K562 (cell line): ENCODE measurements at regions not wholly inside any gene's neighbourhood (a gene's known extent, or its start where the extent isn't known, plus 50 kb on each side); places are given as distances from the start of the nearest gene placed in this dataset.

Source experiments
- ATAC-seq: fragments of 200-7000 bp; cut with Tn5 transposase; 3 replicates; pipeline ENCODE4 v1.9.1; 2020; ENCODE audit warnings: moderate library complexity
- BruUV-seq: library from RNA; stranded (reverse); fragments of 400-500 nt; replicated peaks from 2 replicates; lab custom pipeline; 2021; lab: Mats Ljungman, UMichigan
- CTCF ChIA-PET: fragments of 300-600 bp; formaldehyde crosslinking; extraction: SDS; loops from one replicate; lab custom pipeline; 2021; ENCODE audit warnings: low intra/inter-chr PET ratio; lab: Yijun Ruan, JAX
- POLR2A ChIA-PET: fragments of 300-600, 350-650 bp; sonication (Branson Sonifier 250); formaldehyde crosslinking; extraction: SDS; loops from one replicate; lab custom pipeline; 2021; ENCODE audit warnings: antibody characterized with exemption, inconsistent platforms; lab: Yijun Ruan, JAX
- DNase-seq, 4 experiments: peaks; one replicate each; pipeline versions ENCODE4 v3.0.0 to v3.0.0-alpha.2; 2011 to 2018; ENCODE audit warnings: low spot score in 3 of 4, mixed read lengths in 3 of 4; ENCODE audit errors: extremely low read depth in 1 of 4
- FAIRE-seq: peaks from 2 replicates; lab custom pipeline; 2011; peaks lifted over from hg19 to GRCh38; lab: Jason Lieb, UNC
- H2AFZ ChIP-seq: 2 replicates; pipeline ENCODE4 v1.6.0; 2011; ENCODE audit warnings: low read depth, low read length, control low read depth, inconsistent platforms
- H3K27ac ChIP-seq: fragments of 200-600 bp; 3 replicates; pipeline ENCODE4 v1.8.0; 2011; ENCODE audit warnings: low read depth, mild to moderate bottlenecking, control low read depth, inconsistent platforms, low read length, moderate library complexity, mixed read lengths; ENCODE audit errors: extremely low read depth
- H3K27me3 ChIP-seq, 2 experiments: fragments of 300-600 bp in 1 of 2; 2 replicates in 1 of 2; 3 replicates in 1 of 2; pipeline versions ENCODE4 v1.6.0 to v1.8.0; 2011; ENCODE audit warnings: inconsistent platforms in 2 of 2, low read length in 2 of 2, mild to moderate bottlenecking in 1 of 2, mixed read lengths in 1 of 2, moderate library complexity in 1 of 2; ENCODE audit not compliant: control insufficient read depth in 2 of 2, insufficient read depth in 2 of 2
- H3K36me3 ChIP-seq: fragments of 300-600 bp; 3 replicates; pipeline ENCODE4 v1.8.0; 2011; ENCODE audit warnings: mild to moderate bottlenecking, low read length, inconsistent platforms; ENCODE audit not compliant: control insufficient read depth, insufficient read depth
- H3K4me1 ChIP-seq, 2 experiments: fragments of 200-600 bp in 1 of 2; replicated peaks in 1 of 2; 2 replicates in 1 of 2; 3 replicates in 1 of 2; pipeline versions ENCODE4 v1.5.1 to v1.8.0; 2011; ENCODE audit warnings: inconsistent platforms in 2 of 2, low read length in 2 of 2, mild to moderate bottlenecking in 1 of 2, mixed read lengths in 1 of 2, moderate library complexity in 1 of 2; ENCODE audit not compliant: control insufficient read depth in 2 of 2, insufficient read depth in 2 of 2
- H3K4me2 ChIP-seq: 2 replicates; pipeline ENCODE4 v1.6.1; 2011; ENCODE audit warnings: low read length, control low read depth, inconsistent platforms, mixed read lengths; ENCODE audit not compliant: insufficient read depth
- H3K4me3 ChIP-seq: fragments of 200-600 bp; sonication (generic), shearing (Covaris generic); 2 replicates; pipeline ENCODE4 v1.5.1; 2016; ENCODE audit warnings: control low read depth, inconsistent platforms
- H3K79me2 ChIP-seq: fragments of 200-600 bp; 3 replicates; pipeline ENCODE4 v1.8.0; 2011; ENCODE audit warnings: low read length, inconsistent platforms; ENCODE audit not compliant: control insufficient read depth, insufficient read depth
- H3K9ac ChIP-seq, 2 experiments: 2 replicates each; pipeline versions ENCODE4 v1.6.0 to v1.6.1; 2011; ENCODE audit warnings: low read depth in 2 of 2, low read length in 2 of 2, control low read depth in 1 of 2, inconsistent platforms in 1 of 2, mild to moderate bottlenecking in 1 of 2, mixed read lengths in 1 of 2; ENCODE audit not compliant: insufficient read depth in 1 of 2
- H3K9me1 ChIP-seq: one replicate; pipeline ENCODE4 v1.6.0; 2011; ENCODE audit warnings: inconsistent platforms, mild to moderate bottlenecking, low read length, moderate library complexity; ENCODE audit not compliant: control insufficient read depth, insufficient read depth
- H3K9me3 ChIP-seq: replicated peaks from 2 replicates; pipeline ENCODE4 v1.5.1; 2011; ENCODE audit warnings: low read depth, low read length, inconsistent platforms; ENCODE audit not compliant: control insufficient read depth, insufficient read depth
- H4K20me1 ChIP-seq: replicated peaks from 2 replicates; pipeline ENCODE4 v1.6.1; 2011; ENCODE audit warnings: low read length, inconsistent platforms, mixed read lengths; ENCODE audit not compliant: control insufficient read depth, insufficient read depth
- CBX3 ChIP-seq, 2 experiments: IDR thresholded peaks; 1 replicate in 1 of 2; 2 replicates in 1 of 2; pipeline ENCODE4 v1.6.1; 2012; ENCODE audit warnings: inconsistent platforms in 2 of 2, low read length in 2 of 2, borderline replicate concordance in 1 of 2, control low read depth in 1 of 2
- CBX5 ChIP-seq: IDR thresholded peaks from 2 replicates; pipeline ENCODE4 v1.6.1; 2014; ENCODE audit warnings: low read depth, borderline replicate concordance
- ELF2 ChIP-seq: fragments of 250-450 bp; sonication (Bioruptor Pico); IDR thresholded peaks from 2 replicates; pipeline ENCODE4 v1.5.0; 2021; ENCODE audit warnings: mild to moderate bottlenecking
- HMG20A ChIP-seq: fragments of 450-650 bp; formaldehyde crosslinking; conservative IDR thresholded peaks from 2 replicates; pipeline ENCODE4 v1.4.0; 2020; ENCODE audit warnings: mild to moderate bottlenecking, mixed read lengths
- POLR3A ChIP-seq: IDR thresholded peaks from 2 replicates; pipeline ENCODE4 v1.6.1; 2011; ENCODE audit warnings: borderline replicate concordance, mild to moderate bottlenecking, moderate library complexity; ENCODE audit not compliant: insufficient read length, insufficient read depth; ENCODE audit errors: extremely low read depth
- RBM17 ChIP-seq: fragments of 200-400 bp; formaldehyde crosslinking; IDR thresholded peaks from 2 replicates; pipeline ENCODE4 v1.6.1; 2017; ENCODE audit warnings: low read depth, mild to moderate bottlenecking, low read length, borderline replicate concordance
- SAFB2 ChIP-seq: fragments of 200-400 bp; formaldehyde crosslinking; IDR thresholded peaks from 2 replicates; pipeline ENCODE4 v1.6.1; 2018; ENCODE audit warnings: borderline replicate concordance, low read length, low read depth, moderate library complexity; ENCODE audit not compliant: severe bottlenecking
- ZNF121 ChIP-seq: sonication (generic); formaldehyde crosslinking; conservative IDR thresholded peaks from 2 replicates; pipeline ENCODE4 v1.8.0; 2022; ENCODE audit warnings: missing genetic modification reagents
- ZNF41 ChIP-seq: fragments of 250-450 bp; sonication (Bioruptor Pico); conservative IDR thresholded peaks from 2 replicates; pipeline ENCODE4 v1.4.0; 2020; ENCODE audit warnings: mild to moderate bottlenecking
- ZNF766 ChIP-seq: fragments of 200-800 bp; sonication (Bioruptor generic); conservative IDR thresholded peaks from 2 replicates; pipeline ENCODE4 v1.6.1; 2016; ENCODE audit warnings: missing genetic modification characterization, missing compliant biosample characterization
- ZNF785 ChIP-seq: fragments of 250-450 bp; sonication (Bioruptor Pico); IDR thresholded peaks from 2 replicates; pipeline ENCODE4 v1.4.0; 2020; ENCODE audit warnings: mild to moderate bottlenecking
- WGBS: fragments of 100-300 bp; shearing (Covaris generic); methylation state at CpG from one replicate; pipeline ENCODE4 v1.1.6; 2016; ENCODE audit warnings: low coverage, mixed read lengths; ENCODE audit not compliant: insufficient coverage; ENCODE audit errors: missing lambda C conversion rate; 5-methylcytosine and 5-hydroxymethylcytosine counted together
- in situ Hi-C: fragments of 300-500 bp; cut with MboI; formaldehyde crosslinking; loops from 4 replicates; pipeline ENCODE4 v1.15.0; 2018; ENCODE audit warnings: inconsistent platforms, mixed read lengths
- intact Hi-C: fragments of 100-400 bp; cut with micrococcal nuclease; formaldehyde crosslinking; loops from 2 replicates; pipeline ENCODE4 v1.14.2; 2022
- TF ChIP-seq, protein P1 (sequence below): fragments of 450-650 bp; IDR thresholded peaks from 2 replicates; pipeline ENCODE4 v1.6.1; 2017; ENCODE audit warnings: mild to moderate bottlenecking, moderate library complexity

DNA sequence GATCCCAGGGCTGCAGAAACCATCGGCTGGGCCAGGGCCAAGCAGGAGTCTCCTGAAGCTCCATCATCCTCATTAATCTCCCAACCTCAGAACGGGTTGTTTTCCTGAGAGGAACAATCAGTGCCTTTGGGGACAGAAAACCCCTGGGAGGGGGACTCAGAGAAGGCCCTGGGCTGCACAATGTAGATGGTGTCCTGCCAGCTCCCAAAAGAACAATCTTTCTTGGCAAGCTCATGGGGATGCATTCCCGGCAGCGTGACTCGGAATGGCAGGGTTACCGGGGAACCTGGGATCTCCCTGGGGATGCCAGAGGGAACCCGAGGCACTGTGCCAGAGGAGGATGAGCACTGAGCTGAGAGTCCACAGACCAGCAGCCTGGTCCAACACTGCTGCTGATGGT, 72.1 kb upstream of the ATP2B2 start:
- no peaks in the 10 kb centered on the region for H3K79me2 ChIP-seq
- H3K4me1 ChIP-seq, result no peaks in the 10 kb centered on the region
- no peak for FAIRE-seq
- ChIA-PET POLR2A (interaction anchor here (1.0 kb wide), 2 partner anchors 9 to 22 kb away, joined by 3 to 4 read pairs; no protein-coding TSS in a partner anchor), CTCF (no interaction called here)
- ATAC-seq, result no peak
- no peak overlapping the region for H3K9ac ChIP-seq
- H3K27me3 ChIP-seq, result peaks cover 0 to 22% of the 10 kb centered on the region in 2 experiments; a peak in 2 of 5 replicates
- no TSS peak for BruUV-seq
- no peaks in the 10 kb centered on the region for H3K36me3 ChIP-seq
- DNase-seq, result no peak
- H3K9me1 ChIP-seq, result no peaks in the 10 kb centered on the region
- H3K4me3 ChIP-seq, result no peak overlapping the region
- 1% methylated on average over 7 of the region's 7 CpGs for WGBS
- H3K4me2 ChIP-seq, result no peak overlapping the region
- H3K9me3 ChIP-seq, result no peaks in the 10 kb centered on the region
- TF ChIP-seq RBM17, result no peak
- TF ChIP-seq ZNF785 (CRISPR knock-in tag), result no peak
- no peak for TF ChIP-seq ZNF41 (CRISPR knock-in tag)
- no peak for TF ChIP-seq POLR3A
- no peak for TF ChIP-seq SAFB2
- no peak for TF ChIP-seq CBX3 (IDR thresholded peaks at IDR 0.05; ENCODE audit: borderline replicate concordance in 1 of 2, low read length in 2 of 2)
- no peak for TF ChIP-seq ELF2 (CRISPR knock-in tag)
- no peak for TF ChIP-seq ZNF766
- no peak for TF ChIP-seq HMG20A (CRISPR knock-in tag)
- TF ChIP-seq, protein P1, sequence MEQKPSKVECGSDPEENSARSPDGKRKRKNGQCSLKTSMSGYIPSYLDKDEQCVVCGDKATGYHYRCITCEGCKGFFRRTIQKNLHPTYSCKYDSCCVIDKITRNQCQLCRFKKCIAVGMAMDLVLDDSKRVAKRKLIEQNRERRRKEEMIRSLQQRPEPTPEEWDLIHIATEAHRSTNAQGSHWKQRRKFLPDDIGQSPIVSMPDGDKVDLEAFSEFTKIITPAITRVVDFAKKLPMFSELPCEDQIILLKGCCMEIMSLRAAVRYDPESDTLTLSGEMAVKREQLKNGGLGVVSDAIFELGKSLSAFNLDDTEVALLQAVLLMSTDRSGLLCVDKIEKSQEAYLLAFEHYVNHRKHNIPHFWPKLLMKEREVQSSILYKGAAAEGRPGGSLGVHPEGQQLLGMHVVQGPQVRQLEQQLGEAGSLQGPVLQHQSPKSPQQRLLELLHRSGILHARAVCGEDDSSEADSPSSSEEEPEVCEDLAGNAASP, result no peak
- TF ChIP-seq CBX5, result no peak
- TF ChIP-seq ZNF121 (CRISPR knock-in tag), result no peak
- TF ChIP-seq, all 486 proteins: peak for 0
- no peak overlapping the region for H2AFZ ChIP-seq
- in situ Hi-C loops (no loop called here), intact Hi-C loops (no loop called here)
- H4K20me1 ChIP-seq, result no peaks in the 10 kb centered on the region
- no peak overlapping the region for H3K27ac ChIP-seq
